Endothelial cell of umbilical vein (primary cell): ENCODE measurements at regions not wholly inside any gene's neighbourhood (a gene's known extent, or its start where the extent isn't known, plus 50 kb on each side); places are given as distances from the start of the nearest gene placed in this dataset.

ENCODE experiments used
- BruUV-seq: library from RNA; stranded (reverse); fragments of 400-500 nt; replicated peaks from 2 replicates; lab custom pipeline; 2021; lab: Mats Ljungman, UMichigan
- CTCF ChIA-PET: fragments of 300-600, 350-600 bp; sonication (Branson Sonifier 250); formaldehyde crosslinking; loops from one replicate; lab custom pipeline; 2021; ENCODE audit warnings: antibody characterized with exemption, inconsistent platforms; lab: Charles Lee
- POLR2A ChIA-PET: fragments of 300-600, 350-600 bp; sonication (Branson Sonifier 250); formaldehyde crosslinking; loops from one replicate; lab custom pipeline; 2021; ENCODE audit warnings: antibody characterized with exemption, inconsistent platforms; lab: Charles Lee
- DNase-seq: peaks from one replicate; pipeline ENCODE4 v3.0.0-alpha.2; 2011; ENCODE audit warnings: low read depth, low spot score
- FAIRE-seq: peaks from 2 replicates; lab custom pipeline; 2011; peaks lifted over from hg19 to GRCh38; lab: Jason Lieb, UNC
- H2AFZ ChIP-seq: 2 replicates; pipeline ENCODE4 v1.6.0; 2012; ENCODE audit warnings: low read depth, low read length, control low read depth, inconsistent platforms
- H3K27ac ChIP-seq: 2 replicates; pipeline ENCODE4 v1.5.1; 2011; ENCODE audit warnings: low read depth, mild to moderate bottlenecking, control low read depth, low read length, moderate library complexity; ENCODE audit not compliant: insufficient read depth
- H3K27me3 ChIP-seq, 2 experiments: 2 replicates each; pipeline versions ENCODE4 v1.6.0 to v1.6.1; 2011; ENCODE audit warnings: low read length in 2 of 2, mixed read lengths in 1 of 2; ENCODE audit not compliant: control insufficient read depth in 2 of 2, insufficient read depth in 2 of 2
- H3K36me3 ChIP-seq, 2 experiments: 2 replicates in 1 of 2; 3 replicates in 1 of 2; pipeline ENCODE4 v1.5.1; 2011; ENCODE audit warnings: low read length in 2 of 2, mild to moderate bottlenecking in 1 of 2, moderate library complexity in 1 of 2; ENCODE audit not compliant: control insufficient read depth in 2 of 2, insufficient read depth in 2 of 2; ENCODE audit errors: extremely low read depth in 1 of 2
- H3K4me1 ChIP-seq: 3 replicates; pipeline ENCODE4 v1.5.1; 2011; ENCODE audit warnings: mild to moderate bottlenecking, low read length; ENCODE audit not compliant: control insufficient read depth, insufficient read depth; ENCODE audit errors: extremely low read depth
- H3K4me2 ChIP-seq: 2 replicates; pipeline ENCODE4 v1.6.1; 2011; ENCODE audit warnings: low read length, control low read depth, mixed read lengths; ENCODE audit not compliant: insufficient read depth
- H3K4me3 ChIP-seq, 3 experiments: fragments of 200-600 bp in 1 of 3; sonication (generic), shearing (Covaris generic) in 1 of 3; replicated peaks in 1 of 3; 2 replicates each; pipeline ENCODE4 v1.5.1; 2011 to 2016; ENCODE audit warnings: control low read depth in 3 of 3, low read length in 3 of 3, mild to moderate bottlenecking in 2 of 3, inconsistent platforms in 1 of 3, low read depth in 1 of 3, moderate library complexity in 1 of 3; ENCODE audit not compliant: insufficient read depth in 1 of 3
- H3K79me2 ChIP-seq: 2 replicates; pipeline ENCODE4 v1.6.0; 2012; ENCODE audit warnings: low read length, inconsistent platforms; ENCODE audit not compliant: control insufficient read depth, insufficient read depth
- H3K9ac ChIP-seq: replicated peaks from 2 replicates; pipeline ENCODE3; 2011; ENCODE audit warnings: low read length, control low read depth; ENCODE audit not compliant: insufficient read depth; ENCODE audit errors: extremely low read depth
- H3K9me1 ChIP-seq: replicated peaks from 3 replicates; pipeline ENCODE4 v1.6.0; 2011; ENCODE audit warnings: mild to moderate bottlenecking, low read length; ENCODE audit not compliant: control insufficient read depth, insufficient read depth; ENCODE audit errors: extremely low read depth
- H3K9me3 ChIP-seq: replicated peaks from 2 replicates; pipeline ENCODE4 v1.5.1; 2012; ENCODE audit warnings: low read length, inconsistent platforms; ENCODE audit not compliant: control insufficient read depth, insufficient read depth
- H4K20me1 ChIP-seq: replicated peaks from 2 replicates; pipeline ENCODE3; 2011; ENCODE audit warnings: mild to moderate bottlenecking, low read length; ENCODE audit not compliant: control insufficient read depth, insufficient read depth; ENCODE audit errors: extremely low read depth
- EZH2 ChIP-seq: IDR thresholded peaks from 2 replicates; pipeline ENCODE4 v1.6.1; 2012; ENCODE audit warnings: borderline replicate concordance, low read depth, mild to moderate bottlenecking, moderate library complexity, low read length, inconsistent platforms; ENCODE audit not compliant: severe bottlenecking
- FOS ChIP-seq: IDR thresholded peaks from 2 replicates; pipeline ENCODE4 v1.6.1; 2011; ENCODE audit warnings: mild to moderate bottlenecking, low read length, moderate library complexity, borderline replicate concordance; ENCODE audit not compliant: insufficient read depth
- GATA2 ChIP-seq: IDR thresholded peaks from 2 replicates; pipeline ENCODE4 v1.7.0; 2011; ENCODE audit warnings: low read depth, mild to moderate bottlenecking, moderate library complexity, mixed read lengths, low read length; ENCODE audit not compliant: insufficient read length, insufficient read depth
- JUN ChIP-seq: IDR thresholded peaks from 2 replicates; pipeline ENCODE4 v1.6.1; 2011; ENCODE audit warnings: borderline replicate concordance, low read depth; ENCODE audit not compliant: insufficient read length, insufficient read depth
- MYC ChIP-seq: IDR thresholded peaks from one replicate; pipeline ENCODE4 v1.6.1; 2011; ENCODE audit warnings: mild to moderate bottlenecking, low read depth, low read length
- POLR2A ChIP-seq: IDR thresholded peaks from 2 replicates; pipeline ENCODE4 v1.6.1; 2012; ENCODE audit warnings: low read depth, mild to moderate bottlenecking, control low read depth, low read length
- POLR2AphosphoS5 ChIP-seq: IDR thresholded peaks from 2 replicates; pipeline ENCODE4 v1.6.1; 2012; ENCODE audit warnings: low read depth, mild to moderate bottlenecking, control low read depth, low read length, moderate library complexity; ENCODE audit not compliant: insufficient read depth
- dilution Hi-C: fragments of 300-500 bp; cut with MboI; formaldehyde crosslinking; loops from one replicate; pipeline ENCODE4 v1.15.0; 2019; ENCODE audit warnings: low sequenced_read_pairs; ENCODE audit not compliant: extremely low pct_ligation_motif_present
- intact Hi-C: fragments of 100-400 bp; cut with micrococcal nuclease; formaldehyde crosslinking; loops from one replicate; pipeline ENCODE4 v1.10.0; 2022
- TF ChIP-seq, protein P1 (sequence below): IDR thresholded peaks from 2 replicates; pipeline ENCODE4 v1.6.1; 2011; ENCODE audit not compliant: insufficient read depth, insufficient read length
- TF ChIP-seq, protein P2 (sequence below), 2 donors: IDR thresholded peaks; 1 replicate in 1 of 2; 2 replicates in 1 of 2; pipeline ENCODE4 v1.5.1; 2011; ENCODE audit warnings: low read length in 2 of 2, mild to moderate bottlenecking in 2 of 2, moderate library complexity in 2 of 2, control low read depth in 1 of 2, inconsistent platforms in 1 of 2, low read depth in 1 of 2; ENCODE audit not compliant: insufficient read depth in 1 of 2; ENCODE audit errors: extremely low read depth in 1 of 2

DNA sequence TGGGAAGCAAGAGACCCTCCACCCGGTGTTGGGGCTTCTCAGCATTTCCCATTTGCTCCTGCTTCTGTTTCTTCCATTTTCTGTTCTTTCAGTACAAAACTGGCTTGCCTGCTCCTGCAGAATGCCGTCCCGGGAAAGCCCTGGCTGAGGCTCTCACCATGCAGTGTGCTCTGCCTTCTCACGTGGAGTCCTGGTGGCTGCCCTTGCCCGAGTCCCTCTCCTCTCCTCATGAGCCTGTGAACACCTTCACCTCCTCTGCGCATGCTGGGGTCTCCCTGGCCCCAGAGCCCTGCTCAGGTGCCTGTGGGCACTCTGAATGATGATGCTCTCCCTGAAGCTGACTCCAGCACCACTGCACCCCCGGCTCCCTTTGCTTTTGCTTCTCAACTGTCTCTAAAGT lies 752.0 kb downstream of the QKI start:
- dilution Hi-C loops (no loop called here), intact Hi-C loops (no loop called here)
- Histone ChIP-seq H3K9ac (no peak overlapping the region), H3K4me1 (no peaks in the 10 kb centered on the region), H3K79me2 (no peaks in the 10 kb centered on the region), H3K9me1 (no peaks in the 10 kb centered on the region), H3K4me3 (no peak overlapping the region), H2AFZ (no peak overlapping the region), H3K9me3 (peaks cover 2% of the 10 kb centered on the region), H3K36me3 (no peaks in the 10 kb centered on the region), H3K27me3 (no peaks in the 10 kb centered on the region), H3K4me2 (no peak overlapping the region), H4K20me1 (no peaks in the 10 kb centered on the region), H3K27ac (no peak overlapping the region)
- no TSS peak for BruUV-seq
- FAIRE-seq, result no peak
- TF ChIP-seq, protein P1, sequence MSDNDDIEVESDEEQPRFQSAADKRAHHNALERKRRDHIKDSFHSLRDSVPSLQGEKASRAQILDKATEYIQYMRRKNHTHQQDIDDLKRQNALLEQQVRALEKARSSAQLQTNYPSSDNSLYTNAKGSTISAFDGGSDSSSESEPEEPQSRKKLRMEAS, result no peak
- TF ChIP-seq MYC, result no peak
- no peak for TF ChIP-seq FOS
- no peak for TF ChIP-seq POLR2A
- TF ChIP-seq EZH2, result no peak
- TF ChIP-seq, protein P2, sequence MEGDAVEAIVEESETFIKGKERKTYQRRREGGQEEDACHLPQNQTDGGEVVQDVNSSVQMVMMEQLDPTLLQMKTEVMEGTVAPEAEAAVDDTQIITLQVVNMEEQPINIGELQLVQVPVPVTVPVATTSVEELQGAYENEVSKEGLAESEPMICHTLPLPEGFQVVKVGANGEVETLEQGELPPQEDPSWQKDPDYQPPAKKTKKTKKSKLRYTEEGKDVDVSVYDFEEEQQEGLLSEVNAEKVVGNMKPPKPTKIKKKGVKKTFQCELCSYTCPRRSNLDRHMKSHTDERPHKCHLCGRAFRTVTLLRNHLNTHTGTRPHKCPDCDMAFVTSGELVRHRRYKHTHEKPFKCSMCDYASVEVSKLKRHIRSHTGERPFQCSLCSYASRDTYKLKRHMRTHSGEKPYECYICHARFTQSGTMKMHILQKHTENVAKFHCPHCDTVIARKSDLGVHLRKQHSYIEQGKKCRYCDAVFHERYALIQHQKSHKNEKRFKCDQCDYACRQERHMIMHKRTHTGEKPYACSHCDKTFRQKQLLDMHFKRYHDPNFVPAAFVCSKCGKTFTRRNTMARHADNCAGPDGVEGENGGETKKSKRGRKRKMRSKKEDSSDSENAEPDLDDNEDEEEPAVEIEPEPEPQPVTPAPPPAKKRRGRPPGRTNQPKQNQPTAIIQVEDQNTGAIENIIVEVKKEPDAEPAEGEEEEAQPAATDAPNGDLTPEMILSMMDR (IDR thresholded peaks at IDR 0.05; ENCODE audit: extremely low read depth in 1 of 2, insufficient read depth in 1 of 2, low read depth in 1 of 2, low read length in 2 of 2), result no peak
- TF ChIP-seq JUN, result no peak
- no peak for TF ChIP-seq POLR2AphosphoS5
- no peak for TF ChIP-seq GATA2
- CTCF ChIA-PET, result no interaction called here
- POLR2A ChIA-PET, result no interaction called here
- DNase-seq, result no peak
